Transverse colon (tissue), 4 donors: ENCODE measurements at regions not wholly inside any gene's neighbourhood (a gene's known extent, or its start where the extent isn't known, plus 50 kb on each side); places are given as distances from the start of the nearest gene placed in this dataset.

ENCODE experiments used
- POLR2A ChIP-seq: fragments of 450-650 bp; IDR thresholded peaks from one replicate; pipeline ENCODE4 v1.6.1; 2016; ENCODE audit warnings: antibody characterized with exemption, mild to moderate bottlenecking, moderate library complexity
- POLR2AphosphoS5 ChIP-seq, 3 donors: sonication (generic); formaldehyde crosslinking; IDR thresholded peaks; one replicate each; pipeline ENCODE4 v1.6.1; 2016; ENCODE audit warnings: antibody characterized with exemption in 3 of 3
- TF ChIP-seq, protein P1 (sequence below), 5 experiments: fragments of 200-600 bp in 3 of 5; fragments of 450-650 bp in 2 of 5; sonication (generic) in 3 of 5; IDR thresholded peaks; 1 replicate in 2 of 5; 2 replicates in 3 of 5; pipeline ENCODE4 v1.5.1; 2016 to 2017; ENCODE audit warnings: antibody characterized with exemption in 5 of 5, inconsistent platforms in 3 of 5, mild to moderate bottlenecking in 2 of 5, moderate library complexity in 1 of 5

- TF ChIP-seq, protein P1, sequence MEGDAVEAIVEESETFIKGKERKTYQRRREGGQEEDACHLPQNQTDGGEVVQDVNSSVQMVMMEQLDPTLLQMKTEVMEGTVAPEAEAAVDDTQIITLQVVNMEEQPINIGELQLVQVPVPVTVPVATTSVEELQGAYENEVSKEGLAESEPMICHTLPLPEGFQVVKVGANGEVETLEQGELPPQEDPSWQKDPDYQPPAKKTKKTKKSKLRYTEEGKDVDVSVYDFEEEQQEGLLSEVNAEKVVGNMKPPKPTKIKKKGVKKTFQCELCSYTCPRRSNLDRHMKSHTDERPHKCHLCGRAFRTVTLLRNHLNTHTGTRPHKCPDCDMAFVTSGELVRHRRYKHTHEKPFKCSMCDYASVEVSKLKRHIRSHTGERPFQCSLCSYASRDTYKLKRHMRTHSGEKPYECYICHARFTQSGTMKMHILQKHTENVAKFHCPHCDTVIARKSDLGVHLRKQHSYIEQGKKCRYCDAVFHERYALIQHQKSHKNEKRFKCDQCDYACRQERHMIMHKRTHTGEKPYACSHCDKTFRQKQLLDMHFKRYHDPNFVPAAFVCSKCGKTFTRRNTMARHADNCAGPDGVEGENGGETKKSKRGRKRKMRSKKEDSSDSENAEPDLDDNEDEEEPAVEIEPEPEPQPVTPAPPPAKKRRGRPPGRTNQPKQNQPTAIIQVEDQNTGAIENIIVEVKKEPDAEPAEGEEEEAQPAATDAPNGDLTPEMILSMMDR (IDR thresholded peaks at IDR 0.05) = no peak
- TF ChIP-seq POLR2A (no peak), POLR2AphosphoS5 (IDR thresholded peaks at IDR 0.05) (no peak)
Observed at GRCh38 chr3:70433091-70433490, 120.7 kb upstream of the MDFIC2 start.
